HG03457 (cell line): ENCODE measurements at regions not wholly inside any gene's neighbourhood (a gene's known extent, or its start where the extent isn't known, plus 50 kb on each side); places are given as distances from the start of the nearest gene placed in this dataset.
A peak's percentile ranks its signal among the peaks of the same experiment; 100 is the strongest.

Experiments used
- ATAC-seq: cut with Tn5 transposase; IDR thresholded peaks from one replicate; pipeline ENCODE4 v1.9.1; 2021; ENCODE audit warnings: moderate number of reproducible peaks; ENCODE audit not compliant: unreplicated experiment

DNA sequence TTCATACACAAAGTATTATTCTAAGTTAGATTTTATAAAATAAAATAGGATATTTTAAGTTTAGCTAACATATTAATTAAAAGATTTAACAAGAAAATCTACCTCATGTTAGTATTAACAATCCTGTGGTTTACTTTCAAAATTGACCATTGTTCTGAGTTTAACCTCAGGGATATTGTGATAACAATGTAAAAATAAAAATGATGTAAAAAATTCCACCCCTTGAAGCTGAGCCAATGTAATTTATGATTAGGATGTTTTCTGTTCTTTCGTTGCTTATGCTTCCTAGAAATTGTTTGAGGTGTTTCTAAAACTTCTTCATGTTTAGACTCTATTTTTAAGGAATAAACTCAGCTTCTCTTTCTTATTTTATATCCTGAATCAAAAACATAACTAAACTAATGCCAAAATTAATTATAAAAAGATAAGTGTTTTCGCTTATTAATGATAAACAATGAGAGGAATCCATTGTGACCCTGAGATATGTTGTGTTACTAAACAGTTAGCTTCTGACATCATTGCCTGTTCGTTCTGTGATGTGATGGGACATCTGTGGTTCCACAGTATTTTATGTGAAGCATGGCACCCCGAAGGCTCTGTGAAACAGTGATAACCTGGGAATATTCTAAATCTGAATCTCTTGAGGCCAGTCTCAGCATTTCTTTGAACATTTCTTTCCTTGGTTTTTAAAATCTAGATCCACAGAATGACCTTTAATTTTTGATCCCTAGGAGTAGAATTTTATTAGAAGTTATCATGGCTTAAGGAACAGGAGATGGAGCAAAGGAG is 340.8 kb downstream of the ARL4A start:
- no peak for ATAC-seq

DNA sequence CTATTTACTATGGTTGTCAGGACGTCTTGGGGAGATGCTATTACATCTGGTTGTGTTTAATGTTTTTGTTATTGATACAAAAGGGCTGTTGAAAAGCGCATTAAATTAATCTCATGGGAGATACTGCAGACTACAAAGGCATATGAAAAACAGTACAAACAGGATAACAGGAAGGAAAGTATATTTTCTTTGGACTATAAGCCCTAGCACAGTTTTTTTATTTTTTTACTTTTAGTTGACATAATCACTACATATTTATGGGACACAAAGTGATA is 341.3 kb downstream of the ARL4A start:
- ATAC-seq = no peak

DNA sequence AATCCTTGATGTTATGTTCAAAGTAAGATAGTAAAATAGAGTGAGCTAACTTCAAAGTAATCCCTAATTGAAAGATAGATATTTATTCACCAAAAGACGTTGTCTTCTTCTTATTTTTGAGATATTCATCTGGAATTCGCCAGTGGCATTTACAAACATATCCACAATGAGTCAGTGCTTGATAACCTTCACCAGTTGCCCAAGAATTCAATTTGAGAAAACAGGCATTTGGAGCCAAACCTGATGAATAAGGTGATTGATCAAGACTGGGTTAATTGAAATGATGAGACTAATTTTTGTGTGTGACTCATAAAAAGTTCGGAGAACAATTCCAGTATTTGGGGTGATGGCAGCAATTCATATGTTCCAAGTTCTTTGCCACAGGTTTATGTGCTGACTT is 344.0 kb downstream of the ARL4A start:
- ATAC-seq = no peak

DNA sequence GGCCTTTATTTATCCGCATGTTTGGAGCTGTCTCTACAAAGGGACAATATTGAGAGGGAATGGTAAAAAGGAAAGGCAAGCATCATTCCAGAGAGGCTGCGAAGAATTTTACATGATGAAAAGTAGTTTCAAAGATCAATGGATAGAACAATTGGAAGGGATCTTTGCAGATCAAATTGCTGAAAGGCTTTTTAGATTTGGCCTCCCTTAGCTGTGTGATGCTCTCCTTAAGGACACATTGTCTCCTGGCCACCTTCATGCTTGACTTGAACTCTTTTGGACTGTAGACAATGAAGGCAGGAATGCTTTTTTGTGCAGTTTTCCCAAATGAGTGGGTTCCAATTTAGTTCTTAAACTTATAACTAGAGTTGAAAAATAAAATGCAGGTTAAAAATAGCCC is 344.7 kb downstream of the ARL4A start:
- no peak for ATAC-seq

DNA sequence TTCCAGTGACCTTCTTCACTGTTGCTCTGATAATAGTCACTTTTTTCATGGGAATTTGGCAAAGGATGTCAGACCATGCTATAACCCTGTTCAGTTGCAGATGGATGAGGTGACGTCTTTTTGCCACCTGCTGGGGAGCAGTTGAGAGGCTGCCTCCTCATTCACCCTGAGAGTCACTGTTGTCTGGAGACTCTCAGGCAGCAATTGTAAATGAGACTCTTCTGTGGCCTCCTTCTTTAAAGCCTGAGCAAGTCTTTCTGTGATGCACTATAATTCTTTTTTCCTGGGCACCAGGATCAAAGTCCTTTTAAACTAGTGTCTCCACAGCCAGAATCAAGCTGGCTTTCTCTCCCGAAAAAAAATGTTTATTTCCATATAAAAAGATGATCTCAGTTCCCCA is 345.1 kb downstream of the ARL4A start:
- ATAC-seq = no peak

DNA sequence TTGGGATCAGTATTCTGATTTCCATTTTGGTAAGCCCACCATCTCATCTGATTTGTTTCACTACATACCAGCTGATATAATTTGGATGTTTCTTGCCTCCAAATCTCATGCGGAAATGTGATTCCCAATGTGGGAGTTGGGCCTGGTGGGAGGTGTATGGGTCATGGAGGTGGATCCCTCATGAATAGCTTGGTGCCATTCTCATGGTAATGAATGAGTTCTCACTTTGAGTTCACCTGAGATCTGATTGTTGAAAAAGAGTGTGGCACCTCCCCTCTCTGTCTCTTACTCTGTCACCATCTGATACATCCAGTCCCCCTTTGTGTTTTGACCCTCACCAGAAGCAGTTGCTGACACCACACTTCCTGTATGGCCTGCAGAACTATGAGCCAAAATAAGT is 347.3 kb downstream of the ARL4A start:
- ATAC-seq = no peak

DNA sequence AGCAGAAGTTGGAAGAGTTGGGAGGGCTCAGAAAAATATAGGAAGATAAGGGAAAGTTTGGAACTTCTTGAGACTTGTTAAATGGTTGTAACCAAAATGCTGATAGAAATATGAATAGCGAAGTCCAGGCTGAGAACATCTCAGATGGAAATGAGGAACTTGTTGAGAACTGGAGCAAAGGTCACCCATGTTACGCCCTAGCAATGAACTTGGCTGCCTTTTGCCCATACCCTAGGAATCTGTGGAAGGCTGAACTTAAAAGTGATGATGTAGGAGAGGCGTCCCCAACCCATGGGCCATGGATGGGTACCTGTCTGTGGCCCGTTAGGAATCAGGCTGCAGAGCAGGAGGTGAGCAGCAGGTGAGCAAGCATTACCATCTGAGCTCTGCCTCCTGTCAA is 347.8 kb downstream of the ARL4A start:
- ATAC-seq = no peak

DNA sequence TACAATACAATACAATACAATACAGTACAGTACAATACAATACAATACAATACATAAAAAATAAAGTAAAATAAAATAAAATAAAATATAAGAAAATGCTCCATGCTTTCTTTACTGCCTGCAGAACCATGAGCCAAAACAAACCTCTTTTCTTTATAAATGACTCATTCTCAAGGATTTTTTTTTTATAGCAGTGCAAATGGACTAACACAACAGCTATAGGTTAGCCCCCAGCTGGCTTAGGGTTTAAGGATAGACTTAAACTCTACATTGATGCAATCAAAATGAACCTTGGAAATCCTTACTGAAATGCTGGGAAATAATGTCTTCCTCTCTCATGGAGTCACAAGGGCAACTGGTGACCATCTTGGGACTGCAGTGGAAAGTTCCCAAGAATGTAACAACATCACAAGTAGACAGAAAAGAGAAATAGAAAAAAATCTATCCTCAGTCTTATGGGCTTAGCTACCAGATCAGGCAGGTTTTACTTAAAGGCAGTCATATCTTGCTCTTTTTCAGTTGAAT is 348.9 kb downstream of the ARL4A start:
- ATAC-seq = no peak

DNA sequence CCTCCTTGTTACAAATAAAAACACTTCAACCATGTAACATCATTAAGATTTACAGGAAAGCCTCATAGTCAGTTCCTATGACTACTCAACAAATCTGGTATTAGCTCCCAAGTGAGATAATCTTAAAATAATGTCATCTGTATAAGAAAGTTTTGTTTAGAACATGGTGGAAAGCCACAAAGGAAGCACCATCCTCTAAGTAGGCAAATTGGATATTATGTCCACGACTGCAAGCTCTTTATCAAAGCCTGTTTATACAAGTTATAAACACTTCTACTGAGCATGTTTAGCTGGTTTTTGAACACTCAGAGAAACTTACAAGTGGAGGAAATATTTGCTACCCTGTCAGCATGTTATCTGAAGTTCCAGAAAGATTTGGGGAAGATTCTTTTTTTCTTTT is 349.8 kb downstream of the ARL4A start:
- ATAC-seq = no peak

DNA sequence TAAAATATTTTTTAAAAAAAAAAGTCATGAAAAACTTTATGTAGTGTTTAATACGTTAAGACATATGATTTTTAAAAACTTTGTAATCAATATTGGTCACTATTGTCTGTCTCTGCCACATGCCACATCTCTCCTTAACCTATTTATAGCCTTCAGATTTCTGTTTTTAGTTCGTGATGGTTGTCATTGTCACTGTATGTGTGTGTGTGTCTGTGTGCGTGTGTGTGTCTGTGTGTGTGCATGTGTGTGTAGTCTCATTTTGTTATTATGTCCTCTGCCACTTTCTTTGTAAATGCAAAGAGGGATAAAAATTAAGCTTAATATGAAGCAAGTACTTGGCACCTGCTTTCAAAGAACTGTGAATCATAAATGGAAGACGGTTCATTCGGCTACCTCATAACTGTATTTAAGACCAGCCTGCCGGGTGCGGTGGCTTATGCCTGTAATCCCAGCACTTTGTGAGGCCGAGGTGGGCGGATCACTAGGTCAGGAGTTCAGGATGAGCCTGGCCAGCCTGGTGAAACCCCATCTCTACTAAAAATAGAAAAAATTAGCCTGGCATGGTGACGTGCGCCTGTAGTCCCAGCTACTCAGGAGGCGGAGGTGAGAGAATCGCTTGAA is 354.0 kb downstream of the ARL4A start:
- ATAC-seq = no peak

DNA sequence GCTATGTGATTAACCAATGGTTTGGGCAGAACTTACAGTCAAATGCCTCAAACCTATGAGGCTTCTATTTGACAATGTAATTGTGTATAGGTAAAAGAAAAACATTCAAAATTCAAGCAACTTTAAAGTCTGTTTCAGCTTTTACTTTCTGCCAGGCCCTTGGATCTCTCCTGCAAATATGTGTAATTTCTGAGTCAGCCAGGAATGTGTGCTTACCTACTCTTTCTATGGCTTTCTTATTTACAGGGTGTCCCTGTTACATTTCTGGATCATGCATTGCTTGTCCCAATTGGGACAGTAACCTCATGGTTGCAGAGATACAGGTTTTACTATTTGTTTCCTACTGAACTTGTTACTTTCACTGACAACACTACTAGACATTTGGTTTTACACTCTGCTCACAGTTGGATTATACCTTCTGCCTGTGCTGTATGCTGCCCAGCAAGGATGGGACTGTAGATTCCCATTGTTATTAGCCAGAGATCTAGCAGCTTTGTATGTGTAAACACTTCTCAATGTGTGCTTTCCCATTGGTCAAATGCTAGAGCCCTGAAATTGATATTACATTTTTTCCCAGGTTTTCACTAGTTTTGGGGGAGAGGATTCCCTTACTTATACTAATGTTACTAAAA is 355.3 kb downstream of the ARL4A start:
- no peak for ATAC-seq

DNA sequence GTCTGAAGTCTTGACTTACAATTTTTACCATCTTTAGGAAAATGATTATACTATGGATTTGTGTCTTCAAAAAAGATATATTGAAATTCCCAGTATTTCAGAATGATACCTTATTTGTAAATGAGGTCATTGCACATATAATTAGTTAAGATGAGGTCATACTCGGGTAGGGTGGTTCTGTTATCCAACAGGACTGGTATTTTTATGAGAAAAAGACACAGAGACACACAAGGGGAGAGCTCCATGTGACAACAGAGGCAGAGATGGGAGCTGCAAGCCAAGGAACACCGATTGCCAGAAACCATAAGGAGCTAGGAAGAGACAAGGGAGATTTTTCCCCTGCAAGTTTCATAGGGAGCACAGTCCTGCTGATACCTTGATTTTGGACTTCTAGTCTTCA is 356.9 kb downstream of the ARL4A start:
- ATAC-seq = no peak

DNA sequence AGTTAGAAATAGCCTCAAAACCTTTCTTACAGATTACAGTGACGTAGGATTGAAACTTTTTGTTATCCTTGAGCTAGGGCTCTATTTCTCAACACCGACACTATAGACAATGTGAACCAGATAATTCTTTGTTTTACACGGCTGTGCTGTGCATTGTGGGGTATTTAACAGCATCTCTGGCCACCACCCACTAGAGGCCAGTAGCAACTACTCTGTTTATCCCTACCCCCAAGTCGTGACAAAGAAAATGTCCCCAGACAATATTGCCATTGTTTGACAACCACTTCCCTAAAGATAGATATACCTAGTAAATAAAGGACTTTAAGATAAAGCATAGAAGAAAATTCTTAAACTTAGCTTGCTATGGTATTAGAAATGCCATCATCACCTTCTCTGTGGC is 359.6 kb downstream of the ARL4A start:
- no peak for ATAC-seq

DNA sequence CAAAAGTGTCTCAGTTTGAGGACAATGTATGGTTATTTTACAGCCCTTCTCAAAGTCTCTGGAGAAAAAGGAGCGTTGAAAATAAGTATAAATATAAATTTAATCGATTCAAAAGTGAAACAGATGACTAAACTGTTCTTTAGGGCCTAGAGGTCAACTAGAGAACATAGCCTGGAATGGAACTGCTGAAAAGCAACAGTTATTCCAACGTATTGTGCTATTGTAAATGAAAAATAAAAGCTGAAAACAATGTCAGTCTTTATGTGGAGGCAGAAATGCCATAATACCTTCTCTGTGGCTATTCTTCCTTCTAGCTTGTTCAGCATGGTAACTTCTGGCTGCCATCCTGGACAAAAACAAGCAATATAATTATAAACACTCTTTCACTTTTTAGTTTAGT is 362.5 kb downstream of the ARL4A start:
- no peak for ATAC-seq

DNA sequence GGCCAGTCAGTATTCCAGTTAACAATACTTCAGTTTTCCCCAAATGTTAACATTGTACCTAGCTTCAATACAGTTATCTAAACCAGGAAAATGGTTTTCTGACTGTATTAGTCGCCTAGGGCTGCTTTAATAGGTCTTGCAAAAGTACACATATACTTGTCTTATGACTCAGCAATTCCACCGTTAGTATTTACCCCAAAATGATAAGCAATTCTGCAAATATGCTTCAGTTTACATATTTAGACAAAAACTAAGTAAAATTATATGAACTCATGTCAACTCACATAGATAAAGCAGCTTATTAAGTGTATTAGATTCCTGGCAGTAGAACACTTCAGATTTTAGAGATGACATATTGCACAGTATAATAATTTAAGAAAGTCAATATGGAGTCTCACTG is 363.3 kb downstream of the ARL4A start:
- ATAC-seq = no peak

DNA sequence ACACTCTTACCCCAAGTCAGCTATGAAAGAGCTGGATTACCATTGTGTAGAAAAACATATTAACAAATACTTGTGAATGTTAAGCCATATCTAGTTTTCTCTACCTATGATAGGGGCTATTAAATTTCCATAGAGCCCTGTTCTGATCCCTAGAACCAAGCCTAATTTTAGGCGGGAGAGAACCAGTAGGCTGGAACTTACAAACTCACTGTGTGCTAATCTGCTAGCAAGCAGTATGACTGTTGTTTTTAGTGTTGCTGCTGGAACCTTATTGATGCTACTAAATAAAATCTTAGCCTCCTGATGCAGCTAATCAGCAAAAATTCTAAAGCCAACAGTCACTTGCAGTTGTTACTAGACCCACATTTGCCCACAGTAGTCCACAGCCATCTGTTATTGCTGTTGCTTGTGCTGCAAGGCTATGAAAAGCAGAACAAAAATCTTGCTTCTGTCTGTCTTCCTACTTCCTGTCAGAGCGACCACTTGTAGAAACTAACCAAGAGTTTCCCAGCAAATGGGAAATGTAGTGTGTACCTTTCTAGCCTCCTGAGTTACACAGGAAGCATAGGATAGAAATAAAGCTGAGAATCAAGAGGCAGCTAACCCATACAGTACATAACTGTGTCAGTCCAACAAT is 368.4 kb downstream of the ARL4A start:
- no peak for ATAC-seq

DNA sequence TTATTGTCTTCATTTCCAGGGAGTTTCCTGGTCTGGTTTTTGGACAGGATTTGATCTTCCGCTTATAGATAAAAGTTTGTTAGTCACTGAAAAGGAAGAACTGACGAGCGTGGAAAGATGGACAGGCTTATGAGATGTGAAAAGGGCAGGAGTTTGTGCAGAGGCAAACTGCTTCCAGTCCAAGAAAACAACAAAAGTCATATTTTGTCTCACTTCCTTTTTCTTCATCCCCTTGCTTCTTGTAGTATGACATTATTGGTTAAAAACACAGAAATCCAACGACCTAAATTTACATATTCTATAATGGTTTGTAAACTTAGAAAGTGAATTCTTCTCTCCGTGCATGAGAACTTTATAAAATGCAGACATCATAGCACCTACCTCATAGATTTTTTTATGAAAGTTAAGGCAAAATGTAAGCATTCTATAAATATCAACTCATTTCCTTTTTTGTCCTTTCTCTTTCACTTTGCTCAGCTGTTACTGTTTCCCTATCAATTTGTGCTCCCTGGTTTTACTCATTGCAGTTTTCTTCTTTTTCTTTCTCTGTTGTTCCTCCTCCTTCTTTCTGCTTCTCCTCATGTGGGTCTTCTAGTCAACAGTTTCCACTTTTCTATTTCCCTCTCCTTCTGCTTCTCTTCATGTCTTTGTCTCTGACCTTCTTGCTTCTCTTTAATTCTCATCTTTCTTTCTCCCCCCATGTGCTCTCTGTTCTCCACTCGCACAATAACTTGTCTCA is 370.2 kb downstream of the ARL4A start:
- ATAC-seq = peak; percentile 87

DNA sequence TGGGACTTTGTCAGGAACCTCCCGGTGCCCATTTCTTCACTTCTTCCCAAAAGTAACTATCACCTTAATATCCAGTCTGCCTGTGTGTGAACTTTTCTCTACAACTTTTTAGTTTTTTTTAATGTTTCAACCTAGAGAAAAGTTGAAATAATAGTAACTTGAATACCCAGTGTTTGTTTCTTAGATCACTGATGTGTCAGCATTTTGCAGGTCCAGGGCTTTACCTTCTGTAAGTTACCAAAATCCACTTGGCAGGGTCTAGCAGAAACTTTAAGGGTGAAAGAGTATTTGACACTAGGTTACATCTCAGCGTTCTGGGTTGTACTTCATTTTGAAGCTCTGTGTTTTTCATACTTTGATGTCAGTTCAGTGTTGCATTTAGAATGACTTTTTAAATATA is 372.7 kb downstream of the ARL4A start:
- no peak for ATAC-seq

DNA sequence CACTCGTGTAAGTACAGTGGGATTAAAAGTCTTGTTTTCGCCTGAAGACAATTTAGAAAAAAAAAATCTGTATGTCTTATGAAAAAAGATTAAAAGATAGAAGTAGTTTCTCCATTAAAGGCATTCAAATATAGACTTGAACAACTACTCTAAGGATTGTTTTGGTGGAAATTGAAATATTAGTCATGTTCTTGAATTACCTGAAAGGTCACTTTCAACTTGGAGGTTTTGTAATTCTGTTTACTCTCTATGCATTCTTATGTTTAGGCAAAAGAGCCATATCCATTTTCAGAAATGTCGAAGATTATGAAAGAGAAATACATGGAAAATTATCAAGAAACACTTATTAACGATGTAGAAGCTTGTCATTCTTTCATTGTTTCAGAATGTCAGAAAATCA is 373.7 kb downstream of the ARL4A start:
- no peak for ATAC-seq

DNA sequence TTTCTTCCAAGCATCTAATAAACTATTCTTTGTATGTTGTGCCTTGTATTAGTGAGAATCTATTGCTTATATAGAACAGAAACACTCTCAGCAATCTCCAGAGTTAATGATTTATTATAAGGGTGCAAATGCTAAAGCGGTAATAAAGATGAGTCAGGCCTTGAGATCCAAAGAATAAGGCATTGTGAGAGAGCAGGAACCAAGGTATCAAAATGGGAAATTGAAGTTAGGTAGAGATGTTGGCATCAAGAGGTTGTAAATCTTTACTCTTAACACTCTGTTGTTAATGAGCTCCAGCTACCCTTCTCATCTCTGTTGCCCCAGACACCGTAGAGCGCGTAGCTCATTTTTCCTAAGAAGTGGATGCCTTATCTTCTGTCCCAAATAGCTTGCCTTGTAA is 375.2 kb downstream of the ARL4A start:
- no peak for ATAC-seq

DNA sequence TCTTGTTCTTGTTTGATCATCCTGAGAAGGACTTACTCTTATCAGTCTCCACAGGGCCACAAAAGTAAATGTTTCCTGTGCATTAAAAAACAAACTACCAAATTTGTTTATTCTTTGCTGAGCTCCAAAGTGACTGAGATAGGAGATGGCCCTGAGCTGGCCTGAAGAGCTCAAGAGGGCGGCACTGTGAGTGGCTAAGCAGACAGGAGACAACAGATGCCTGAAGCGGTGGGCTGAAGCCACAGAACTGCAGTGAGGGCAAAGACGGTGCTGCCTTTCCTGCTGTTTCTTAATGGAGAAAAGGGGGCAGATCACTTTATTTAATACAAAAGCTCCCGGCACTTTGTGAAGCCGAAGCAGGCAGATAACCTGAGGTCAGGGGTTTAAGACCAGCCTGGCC is 379.6 kb downstream of the ARL4A start:
- ATAC-seq = no peak
